ENCODE measurements at regions not wholly inside any gene's neighbourhood (a gene's known extent, or its start where the extent isn't known, plus 50 kb on each side); places are given as distances from the start of the nearest gene placed in this dataset.

- dilution Hi-C loops (cut with MboI; ENCODE audit: extremely low pct_ligation_motif_present, low sequenced_read_pairs) (no loop called here), intact Hi-C loops (cut with micrococcal nuclease) (no loop called here)
- CTCF ChIA-PET: no interaction called here
- Histone ChIP-seq H3K27me3 (ENCODE audit: control insufficient read depth in 2 of 2, insufficient read depth in 2 of 2, low read length in 2 of 2) (no peaks in the 10 kb centered on the region), H2AFZ (ENCODE audit: low read depth, low read length) (no peak overlapping the region), H3K79me2 (ENCODE audit: control insufficient read depth, insufficient read depth, low read length) (no peaks in the 10 kb centered on the region), H3K4me3 (replicated peaks in 1 of 3; ENCODE audit: insufficient read depth in 1 of 3, low read depth in 1 of 3, low read length in 3 of 3) (no peak overlapping the region), H3K4me1 (ENCODE audit: control insufficient read depth, extremely low read depth, insufficient read depth, low read length) (no peaks in the 10 kb centered on the region), H4K20me1 (replicated peaks; ENCODE audit: control insufficient read depth, extremely low read depth, insufficient read depth, low read length) (no peaks in the 10 kb centered on the region), H3K9me1 (replicated peaks; ENCODE audit: control insufficient read depth, extremely low read depth, insufficient read depth, low read length) (no peaks in the 10 kb centered on the region), H3K9ac (replicated peaks; ENCODE audit: extremely low read depth, insufficient read depth, low read length) (no peak overlapping the region), H3K27ac (ENCODE audit: insufficient read depth, low read depth, low read length) (no peak overlapping the region), H3K36me3 (ENCODE audit: control insufficient read depth in 2 of 2, extremely low read depth in 1 of 2, insufficient read depth in 2 of 2, low read length in 2 of 2) (no peaks in the 10 kb centered on the region), H3K4me2 (ENCODE audit: insufficient read depth, low read length) (no peak overlapping the region), H3K9me3 (replicated peaks; ENCODE audit: control insufficient read depth, insufficient read depth, low read length) (no peaks in the 10 kb centered on the region)
- POLR2A ChIA-PET: no interaction called here
- FAIRE-seq (no peak), DNase-seq (ENCODE audit: low read depth, low spot score) (no peak)
- TF ChIP-seq FOS (IDR thresholded peaks at IDR 0.05; ENCODE audit: borderline replicate concordance, insufficient read depth, low read length) (no peak), POLR2A (IDR thresholded peaks at IDR 0.05; ENCODE audit: low read depth, low read length) (no peak), GATA2 (IDR thresholded peaks at IDR 0.05; ENCODE audit: insufficient read depth, insufficient read length, low read depth, low read length) (no peak), JUN (IDR thresholded peaks at IDR 0.05; ENCODE audit: borderline replicate concordance, insufficient read depth, insufficient read length, low read depth) (no peak), POLR2AphosphoS5 (IDR thresholded peaks at IDR 0.05; ENCODE audit: insufficient read depth, low read depth, low read length) (no peak), MYC (IDR thresholded peaks at IDR 0.05; ENCODE audit: low read depth, low read length) (no peak), EZH2 (IDR thresholded peaks at IDR 0.05; ENCODE audit: borderline replicate concordance, low read depth, low read length, severe bottlenecking) (no peak)
- TF ChIP-seq, protein P1, sequence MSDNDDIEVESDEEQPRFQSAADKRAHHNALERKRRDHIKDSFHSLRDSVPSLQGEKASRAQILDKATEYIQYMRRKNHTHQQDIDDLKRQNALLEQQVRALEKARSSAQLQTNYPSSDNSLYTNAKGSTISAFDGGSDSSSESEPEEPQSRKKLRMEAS (IDR thresholded peaks at IDR 0.05; ENCODE audit: insufficient read depth, insufficient read length): no peak
- TF ChIP-seq, protein P2, sequence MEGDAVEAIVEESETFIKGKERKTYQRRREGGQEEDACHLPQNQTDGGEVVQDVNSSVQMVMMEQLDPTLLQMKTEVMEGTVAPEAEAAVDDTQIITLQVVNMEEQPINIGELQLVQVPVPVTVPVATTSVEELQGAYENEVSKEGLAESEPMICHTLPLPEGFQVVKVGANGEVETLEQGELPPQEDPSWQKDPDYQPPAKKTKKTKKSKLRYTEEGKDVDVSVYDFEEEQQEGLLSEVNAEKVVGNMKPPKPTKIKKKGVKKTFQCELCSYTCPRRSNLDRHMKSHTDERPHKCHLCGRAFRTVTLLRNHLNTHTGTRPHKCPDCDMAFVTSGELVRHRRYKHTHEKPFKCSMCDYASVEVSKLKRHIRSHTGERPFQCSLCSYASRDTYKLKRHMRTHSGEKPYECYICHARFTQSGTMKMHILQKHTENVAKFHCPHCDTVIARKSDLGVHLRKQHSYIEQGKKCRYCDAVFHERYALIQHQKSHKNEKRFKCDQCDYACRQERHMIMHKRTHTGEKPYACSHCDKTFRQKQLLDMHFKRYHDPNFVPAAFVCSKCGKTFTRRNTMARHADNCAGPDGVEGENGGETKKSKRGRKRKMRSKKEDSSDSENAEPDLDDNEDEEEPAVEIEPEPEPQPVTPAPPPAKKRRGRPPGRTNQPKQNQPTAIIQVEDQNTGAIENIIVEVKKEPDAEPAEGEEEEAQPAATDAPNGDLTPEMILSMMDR (IDR thresholded peaks at IDR 0.05; ENCODE audit: extremely low read depth in 1 of 2, insufficient read depth in 1 of 2, low read depth in 1 of 2, low read length in 2 of 2): no peak
- BruUV-seq (replicated peaks): no TSS peak
Measured at GRCh38 chr5:174430940-174431339, 293.4 kb upstream of the MSX2 start.
